ENCODE measurements at regions not wholly inside any gene's neighbourhood (a gene's known extent, or its start where the extent isn't known, plus 50 kb on each side); places are given as distances from the start of the nearest gene placed in this dataset.
"Not testable (repeated sequence)": the region's sequence is repeated elsewhere in the genome, so short reads cannot be mapped to it uniquely, and the experiment has no call there.

GRCh38 chr6:23736577-23736976, 389.4 kb upstream of the NRSN1 start:
- DNase-seq, result peak in 2 of 3 donors; percentile 17 to 27

GRCh38 chr6:23747239-23747638, 378.8 kb upstream of the NRSN1 start:
- no peak for DNase-seq

- DNase-seq, result no peak
Observed at GRCh38 chr6:23752414-23752813, 373.6 kb upstream of the NRSN1 start.

DNA sequence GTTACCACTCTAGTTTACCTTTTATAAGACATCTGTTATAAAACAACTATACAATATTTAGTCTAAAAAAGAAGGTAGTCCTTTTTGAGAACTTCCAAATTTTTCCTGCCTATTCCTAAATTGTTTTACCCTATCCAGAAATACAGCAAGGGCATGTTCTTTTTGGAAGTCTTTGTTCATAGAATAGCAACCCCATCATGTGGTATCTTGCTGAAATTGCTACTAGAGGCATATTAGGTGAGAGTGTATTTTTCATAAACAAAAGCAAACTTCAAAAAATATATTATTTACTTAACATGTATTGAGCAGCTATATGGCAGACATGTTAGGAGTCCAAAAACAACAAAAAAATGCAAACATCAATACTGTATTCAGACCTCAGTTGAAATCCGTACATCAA, 371.8 kb upstream of the NRSN1 start:
- DNase-seq, result peak in 1 of 3 donors; percentile 23

GRCh38 chr6:23775127-23775526, 350.9 kb upstream of the NRSN1 start:
- peak in 2 of 3 donors; percentile 11 to 15 for DNase-seq

GRCh38 chr6:23783901-23784300, 342.1 kb upstream of the NRSN1 start:
- peak in 2 of 3 donors; percentile 14 to 56 for DNase-seq

GRCh38 chr6:23784301-23784919, 341.6 kb upstream of the NRSN1 start:
- peak; percentile 48 to 76 (median 48) for DNase-seq

GRCh38 chr6:23790756-23791155, 335.3 kb upstream of the NRSN1 start:
- peak in 1 of 3 donors; percentile 6 for DNase-seq

GRCh38 chr6:23797041-23797440, 329.0 kb upstream of the NRSN1 start:
- DNase-seq, result no peak

DNA sequence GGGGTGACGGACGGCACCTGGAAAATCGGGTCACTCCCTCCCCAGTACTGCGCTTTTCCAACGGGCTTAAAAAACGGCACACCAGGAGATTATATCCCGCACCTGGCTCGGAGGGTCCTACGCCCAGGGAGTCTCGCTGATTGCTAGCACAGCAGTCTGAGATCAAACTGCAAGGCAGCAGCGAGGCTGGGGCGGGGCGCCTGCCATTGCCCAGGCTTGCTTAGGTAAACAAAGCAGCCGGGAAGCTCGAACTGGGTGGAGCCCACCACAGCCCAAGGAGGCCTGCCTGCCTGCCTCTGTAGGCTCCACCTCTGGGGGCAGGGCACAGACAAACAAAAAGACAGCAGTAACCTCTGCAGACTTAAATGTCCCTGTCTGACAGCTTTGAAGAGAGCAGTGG, 321.7 kb upstream of the NRSN1 start:
- DNase-seq, result not testable (repeated sequence)

GRCh38 chr6:23821141-23821540, 304.9 kb upstream of the NRSN1 start:
- DNase-seq, result not testable (repeated sequence)

GRCh38 chr6:23823421-23823820, 302.6 kb upstream of the NRSN1 start:
- DNase-seq, result no peak

DNA sequence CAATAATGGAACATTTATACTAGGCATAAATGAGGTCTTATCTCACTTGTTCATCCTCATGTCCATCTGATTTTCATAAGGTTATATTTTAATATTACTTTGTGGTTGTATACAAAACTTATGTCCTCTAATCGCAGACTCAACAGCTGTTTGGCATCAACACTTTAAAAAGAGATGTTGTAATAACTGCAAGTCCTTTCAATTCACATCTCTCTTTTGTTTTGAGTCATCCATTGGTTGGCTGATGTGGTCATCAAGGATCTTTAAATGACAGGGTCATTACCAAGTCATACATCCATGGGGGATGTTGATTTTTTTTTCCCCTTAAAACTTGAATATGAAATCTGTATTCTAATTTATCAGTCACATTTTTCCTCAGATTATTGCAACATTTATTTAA, 299.4 kb upstream of the NRSN1 start:
- DNase-seq, result peak in 1 of 3 donors; percentile 7

- no peak for DNase-seq
Observed at GRCh38 chr6:23828861-23829260, 297.2 kb upstream of the NRSN1 start.

GRCh38 chr6:23841116-23841515, 284.9 kb upstream of the NRSN1 start:
- peak in 1 of 3 donors; percentile 25 for DNase-seq

GRCh38 chr6:23842760-23843159, 283.3 kb upstream of the NRSN1 start:
- no peak for DNase-seq

GRCh38 chr6:23851522-23851921, 274.5 kb upstream of the NRSN1 start:
- DNase-seq, result no peak

GRCh38 chr6:23853566-23854133, 272.4 kb upstream of the NRSN1 start:
- not testable (repeated sequence) for DNase-seq

DNA sequence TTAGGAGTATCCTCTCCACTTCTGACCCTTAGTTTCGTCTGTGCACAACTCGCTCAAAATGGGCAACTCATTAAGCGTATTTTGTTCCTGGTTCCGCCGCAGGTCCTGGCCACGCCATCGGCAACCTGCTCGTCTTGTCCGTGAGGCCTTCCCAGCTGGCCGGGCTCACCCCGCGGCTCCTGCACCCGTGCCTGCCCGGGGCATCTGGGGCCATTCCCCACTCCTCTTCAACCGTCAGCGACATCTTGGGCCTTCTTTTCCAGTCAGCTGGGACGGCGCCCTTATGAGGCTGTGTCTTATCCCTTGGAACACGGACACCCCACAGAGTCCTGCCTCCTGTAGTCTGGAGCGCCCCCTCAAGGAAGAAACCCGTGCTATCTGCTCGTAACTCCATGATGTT, 271.9 kb upstream of the NRSN1 start:
- DNase-seq, result not testable (repeated sequence)

DNA sequence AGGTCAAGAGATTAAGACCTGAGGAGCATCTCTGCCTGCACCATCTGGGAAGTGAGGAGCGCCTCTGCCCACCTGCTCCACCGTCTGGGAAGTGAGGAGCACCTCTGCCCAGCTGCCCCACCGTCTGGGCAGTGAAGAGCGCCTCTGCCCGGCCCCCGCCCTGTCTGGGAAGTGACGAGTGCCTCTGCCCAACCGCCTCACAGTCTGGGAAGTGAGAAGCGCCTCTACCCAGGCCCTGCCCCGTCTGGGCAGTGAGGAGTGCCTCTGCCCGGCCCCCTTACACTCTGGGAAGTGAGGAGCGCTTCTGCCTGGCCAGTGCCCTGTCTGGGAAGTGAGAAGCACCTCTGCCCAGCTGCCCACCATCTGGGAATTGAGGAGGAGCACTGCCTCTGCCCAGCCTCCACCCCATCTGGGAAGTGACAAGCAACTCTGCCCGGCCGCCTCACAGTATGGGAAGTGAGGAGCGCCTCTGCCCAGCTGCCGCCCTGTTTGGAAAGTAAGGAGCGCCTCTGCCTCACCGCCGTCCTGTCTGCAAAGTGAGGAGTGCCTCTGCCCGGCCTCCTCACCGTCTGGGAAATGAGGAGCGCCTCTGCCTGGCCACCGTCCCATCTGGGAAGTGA, 270.4 kb upstream of the NRSN1 start:
- DNase-seq, result no peak

DNA sequence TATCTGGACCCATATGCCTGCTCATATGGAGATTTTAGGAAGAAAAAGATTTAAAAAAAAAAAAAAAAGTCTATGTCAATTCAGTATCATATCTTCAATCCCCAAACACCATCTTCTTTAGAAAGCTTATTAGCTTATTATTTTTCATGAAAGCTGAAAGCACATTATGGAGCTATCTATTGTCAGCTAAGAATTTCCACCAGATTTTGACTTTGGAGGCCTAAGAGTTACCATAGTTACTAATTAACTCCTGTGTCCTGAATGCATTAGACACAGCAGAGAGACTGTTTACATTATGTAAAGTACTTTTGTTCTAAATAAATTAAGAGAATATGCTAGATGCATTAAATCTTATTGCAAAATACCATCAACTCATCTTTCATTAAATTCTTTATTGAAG, 255.5 kb upstream of the NRSN1 start:
- no peak for DNase-seq

GRCh38 chr6:23873161-23873560, 252.9 kb upstream of the NRSN1 start:
- DNase-seq, result no peak

DNA sequence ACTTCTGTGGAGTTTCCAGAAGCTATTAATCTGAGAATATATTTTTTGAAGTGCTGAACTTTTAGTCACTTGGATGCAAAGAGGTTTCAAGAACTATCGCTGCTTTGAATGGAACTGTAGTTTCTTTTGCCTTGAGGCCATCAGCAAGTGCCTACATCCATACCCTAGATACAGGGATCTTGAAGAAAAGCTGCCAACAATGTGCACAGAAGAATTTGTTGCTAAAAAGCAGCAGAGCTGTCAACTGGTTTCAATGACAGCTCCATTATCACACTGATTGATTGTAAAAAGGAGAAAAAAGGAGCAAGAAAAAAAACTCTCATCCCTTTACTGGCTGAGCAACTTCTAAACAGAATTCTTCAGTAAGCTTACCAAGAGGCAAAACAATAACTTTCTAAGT, 251.0 kb upstream of the NRSN1 start:
- DNase-seq, result no peak

DNA sequence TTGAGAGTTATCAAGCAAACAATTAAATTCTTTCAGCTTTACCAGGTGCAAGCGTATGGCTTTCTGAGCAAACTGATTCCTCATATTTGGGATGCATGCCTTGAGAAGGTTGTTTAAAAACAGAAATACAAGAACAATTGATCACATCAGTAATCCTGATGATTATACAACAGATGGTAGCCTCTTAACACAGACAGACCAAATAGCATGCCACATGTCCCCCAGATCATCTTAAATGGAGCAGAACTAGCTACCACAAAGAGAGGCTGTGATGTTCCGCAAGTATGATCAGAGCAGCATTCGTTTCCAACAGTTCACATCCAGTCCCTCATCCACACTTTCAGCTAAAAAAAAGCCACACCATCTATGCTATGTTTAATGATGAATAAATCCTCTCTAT, 246.2 kb upstream of the NRSN1 start:
- no peak for DNase-seq
